GM10266 (cell line): ENCODE measurements at regions not wholly inside any gene's neighbourhood (a gene's known extent, or its start where the extent isn't known, plus 50 kb on each side); places are given as distances from the start of the nearest gene placed in this dataset.

Experiments used
- DNase-seq: peaks from one replicate; pipeline ENCODE4 v3.0.0; 2012; ENCODE audit errors: extremely low spot score
- TF ChIP-seq, protein P1 (sequence below): IDR thresholded peaks from 2 replicates; pipeline ENCODE4 v1.5.1; 2012; ENCODE audit warnings: mild to moderate bottlenecking, low read depth; ENCODE audit not compliant: control insufficient read depth, insufficient read depth; ENCODE audit errors: missing control alignments

DNA sequence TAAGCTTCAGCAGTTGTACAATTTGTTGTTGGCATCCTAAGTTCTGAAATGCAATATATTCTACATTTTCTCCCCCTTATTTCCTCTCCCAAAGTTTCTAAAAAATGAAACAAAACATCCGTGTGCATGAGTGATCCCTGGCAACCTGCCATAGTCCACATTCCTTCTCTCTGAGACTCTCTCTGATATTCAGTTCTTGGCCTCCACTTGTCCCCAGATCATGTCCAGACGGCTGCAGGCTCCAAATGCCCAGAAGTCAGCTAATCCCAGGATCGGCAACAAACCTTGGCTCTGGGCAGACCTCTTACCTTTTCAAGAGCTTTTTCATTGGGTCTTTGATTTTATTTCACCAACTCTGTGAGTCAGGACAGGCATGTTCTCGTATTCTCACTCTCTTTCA lies 187.8 kb downstream of the ETS2 start:
- no peak for DNase-seq
- TF ChIP-seq, protein P1, sequence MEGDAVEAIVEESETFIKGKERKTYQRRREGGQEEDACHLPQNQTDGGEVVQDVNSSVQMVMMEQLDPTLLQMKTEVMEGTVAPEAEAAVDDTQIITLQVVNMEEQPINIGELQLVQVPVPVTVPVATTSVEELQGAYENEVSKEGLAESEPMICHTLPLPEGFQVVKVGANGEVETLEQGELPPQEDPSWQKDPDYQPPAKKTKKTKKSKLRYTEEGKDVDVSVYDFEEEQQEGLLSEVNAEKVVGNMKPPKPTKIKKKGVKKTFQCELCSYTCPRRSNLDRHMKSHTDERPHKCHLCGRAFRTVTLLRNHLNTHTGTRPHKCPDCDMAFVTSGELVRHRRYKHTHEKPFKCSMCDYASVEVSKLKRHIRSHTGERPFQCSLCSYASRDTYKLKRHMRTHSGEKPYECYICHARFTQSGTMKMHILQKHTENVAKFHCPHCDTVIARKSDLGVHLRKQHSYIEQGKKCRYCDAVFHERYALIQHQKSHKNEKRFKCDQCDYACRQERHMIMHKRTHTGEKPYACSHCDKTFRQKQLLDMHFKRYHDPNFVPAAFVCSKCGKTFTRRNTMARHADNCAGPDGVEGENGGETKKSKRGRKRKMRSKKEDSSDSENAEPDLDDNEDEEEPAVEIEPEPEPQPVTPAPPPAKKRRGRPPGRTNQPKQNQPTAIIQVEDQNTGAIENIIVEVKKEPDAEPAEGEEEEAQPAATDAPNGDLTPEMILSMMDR = no peak

DNA sequence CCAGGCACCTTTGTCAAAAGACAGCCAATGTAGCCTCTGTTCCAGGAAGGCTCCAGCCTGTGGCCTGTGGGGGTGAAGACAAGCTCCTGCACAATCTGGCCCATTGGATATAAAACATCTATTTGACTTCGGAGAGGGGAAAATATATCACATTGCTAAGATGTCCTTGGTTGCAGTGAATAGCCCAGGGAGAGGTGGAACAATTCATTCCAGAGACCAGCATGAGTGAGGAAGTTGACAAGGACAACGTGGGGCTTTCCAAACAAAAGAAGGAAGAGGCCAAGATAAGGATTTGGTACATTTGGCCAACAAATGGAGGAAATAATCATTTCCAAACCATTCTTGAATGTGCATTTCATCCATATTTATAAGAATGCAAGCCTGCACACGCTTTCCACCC lies 187.0 kb downstream of the ETS2 start:
- TF ChIP-seq, protein P1 = no peak
- DNase-seq = no peak

DNA sequence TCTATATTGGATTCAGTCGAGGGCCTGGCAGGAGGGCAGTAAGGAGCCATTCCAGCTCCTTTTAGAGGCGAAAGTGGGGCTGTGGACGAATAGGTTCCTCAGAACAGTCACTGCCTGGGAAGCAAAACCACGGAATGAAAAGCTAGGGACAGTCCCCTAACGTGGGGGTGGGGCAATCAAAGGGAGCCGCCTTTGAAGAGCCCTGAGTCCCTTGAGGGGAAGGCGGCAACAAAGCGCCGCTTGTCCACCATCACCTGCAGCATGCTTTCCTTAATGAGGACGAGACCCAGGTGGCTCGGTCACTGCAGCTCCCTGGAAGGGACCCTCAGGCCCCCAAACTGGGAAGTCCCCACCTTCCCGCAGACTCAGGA lies 184.7 kb downstream of the ETS2 start:
- TF ChIP-seq, protein P1 = no peak
- no peak for DNase-seq

DNA sequence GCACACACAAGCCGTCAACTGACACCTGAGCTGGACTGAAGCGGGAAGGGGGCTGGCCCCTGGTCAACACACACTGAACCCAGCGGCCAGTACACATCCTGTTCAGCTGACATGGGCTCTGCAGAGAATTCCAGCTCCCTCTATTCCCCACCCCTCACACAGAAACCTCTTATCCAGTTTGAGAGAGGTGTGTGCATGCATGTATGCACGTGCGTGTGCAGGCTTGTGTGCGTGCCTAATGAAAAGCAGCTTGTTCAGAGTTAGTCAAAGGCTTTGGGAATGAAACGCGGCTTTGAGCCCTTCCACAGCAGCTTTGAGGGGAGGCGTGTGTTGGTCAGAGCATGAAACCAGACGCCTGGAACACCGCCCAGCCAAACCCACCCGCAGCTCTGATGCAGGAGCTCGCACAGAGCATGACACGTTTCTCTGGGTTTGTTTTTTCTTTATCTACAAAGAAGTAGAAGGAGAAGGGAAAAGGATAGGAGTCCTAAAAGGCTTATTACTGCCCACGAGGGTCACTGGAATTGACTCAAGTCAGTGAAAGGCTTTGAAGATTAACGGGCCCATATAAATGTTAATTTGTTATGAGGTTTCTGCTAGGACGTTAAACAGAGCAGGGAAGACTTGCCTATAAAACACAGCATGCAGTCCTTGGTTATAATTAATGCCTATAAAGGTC lies 184.2 kb downstream of the ETS2 start:
- no peak for DNase-seq

DNA sequence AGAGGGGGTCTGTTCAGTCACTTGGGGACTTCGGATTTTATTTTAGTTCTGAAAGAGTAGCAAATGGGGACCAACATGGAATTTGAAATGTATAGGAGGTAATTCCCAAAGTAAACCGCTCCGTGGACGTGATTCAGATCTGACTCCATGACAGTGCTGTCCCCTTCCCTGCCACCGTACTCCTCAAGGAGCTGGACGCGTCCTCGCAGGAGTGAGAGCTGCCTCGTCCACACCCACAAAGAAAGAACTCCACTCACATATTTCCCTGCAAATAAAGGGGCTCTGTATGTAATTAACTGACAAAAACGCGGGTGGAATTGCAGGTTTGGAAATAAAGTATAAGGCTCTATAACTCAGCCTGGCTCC lies 183.6 kb downstream of the ETS2 start:
- DNase-seq = no peak
- TF ChIP-seq, protein P1 = no peak

More for the DNA sequence above, 184.2 kb downstream of the ETS2 start:
- TF ChIP-seq, protein P1 = no peak

DNA sequence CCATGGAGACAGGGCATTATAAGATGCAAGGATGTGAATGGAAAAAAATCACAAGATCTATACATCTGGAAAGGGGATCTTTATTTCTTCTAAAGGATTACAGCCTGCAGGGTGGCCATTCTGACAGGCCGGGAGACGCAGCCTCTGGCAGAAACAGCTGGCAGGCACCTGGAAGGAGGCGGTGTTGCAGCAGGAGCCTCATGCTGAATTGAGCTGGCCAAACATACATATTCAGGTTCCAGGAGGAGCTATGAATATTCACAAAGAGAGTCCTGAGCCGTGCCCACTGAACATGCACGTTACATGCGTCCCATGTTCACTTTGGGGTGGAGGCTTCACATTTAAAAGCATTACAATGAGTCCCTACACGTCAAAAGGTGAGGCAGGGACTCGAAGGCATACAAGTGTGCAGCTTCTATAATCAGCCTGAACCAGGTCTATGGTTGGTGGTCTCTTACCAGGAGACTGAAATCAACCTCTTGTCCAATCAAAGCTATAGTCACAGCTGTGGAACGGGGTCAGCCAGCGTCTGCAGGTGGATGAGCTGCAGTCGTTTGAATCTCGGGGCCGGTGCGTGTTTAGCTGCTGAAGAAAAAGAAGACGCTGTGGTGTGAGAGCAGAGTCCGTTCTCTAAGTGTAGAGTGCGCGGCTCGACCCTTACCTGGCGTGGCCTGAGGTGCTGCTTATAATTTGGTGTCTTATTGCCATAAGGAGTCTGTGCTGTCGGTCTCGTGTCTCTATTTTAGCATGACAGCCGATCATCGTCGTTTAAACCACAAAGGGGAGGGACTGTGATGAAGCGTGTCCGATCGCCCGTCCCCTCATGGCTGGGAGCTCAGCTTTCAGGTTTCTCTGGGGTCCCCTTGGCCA lies 183.0 kb downstream of the ETS2 start:
- DNase-seq = no peak
- TF ChIP-seq, protein P1 = no peak
